HL-60 (cell line): ENCODE measurements at regions not wholly inside any gene's neighbourhood (a gene's known extent, or its start where the extent isn't known, plus 50 kb on each side); places are given as distances from the start of the nearest gene placed in this dataset.

Source experiments
- DNase-seq, 2 experiments: peaks; one replicate each; pipeline ENCODE4 v3.0.0-alpha.2; 2010 to 2020; ENCODE audit warnings: low read depth in 1 of 2, low spot score in 1 of 2
- H3K27ac ChIP-seq: fragments of 250-450 bp; sonication (Bioruptor Pico); replicated peaks from 2 replicates; pipeline ENCODE4 v1.5.1; 2020; ENCODE audit warnings: mild to moderate bottlenecking, moderate library complexity
- H3K27me3 ChIP-seq: fragments of 250-450 bp; sonication (Bioruptor Pico); 2 replicates; pipeline ENCODE4 v1.5.1; 2021; ENCODE audit warnings: mild to moderate bottlenecking, moderate library complexity; ENCODE audit not compliant: insufficient read depth, poor library complexity, severe bottlenecking
- H3K4me3 ChIP-seq: replicated peaks from 2 replicates; pipeline ENCODE4 v1.5.1; 2011; ENCODE audit warnings: mild to moderate bottlenecking, control low read depth, low read length; ENCODE audit not compliant: insufficient read depth
- CTCF ChIP-seq: IDR thresholded peaks from one replicate; pipeline ENCODE4 v1.5.1; 2011; ENCODE audit warnings: low read length, control low read depth, inconsistent platforms; ENCODE audit not compliant: insufficient read depth
- GABPA ChIP-seq: IDR thresholded peaks from 2 replicates; pipeline ENCODE4 v1.6.1; 2012; ENCODE audit warnings: low read depth
- POLR2AphosphoS5 ChIP-seq: IDR thresholded peaks from 2 replicates; pipeline ENCODE4 v1.6.1; 2012; ENCODE audit warnings: low read depth
- REST ChIP-seq: IDR thresholded peaks from 2 replicates; pipeline ENCODE4 v1.6.1; 2012; ENCODE audit warnings: low read depth; ENCODE audit not compliant: insufficient replicate concordance
- SPI1 ChIP-seq: IDR thresholded peaks from 2 replicates; pipeline ENCODE4 v1.6.1; 2012; ENCODE audit warnings: low read depth, mild to moderate bottlenecking, borderline replicate concordance

GRCh38 chr4:123556526-123556925 is 159.9 kb downstream of the SPRY1 start:
- no peak for DNase-seq
- H3K27ac ChIP-seq = no peak overlapping the region

GRCh38 chr4:123557857-123558536 is 161.4 kb downstream of the SPRY1 start:
- no peak for DNase-seq
- Histone ChIP-seq H3K27me3 (no peaks in the 10 kb centered on the region), H3K4me3 (no peak overlapping the region), H3K27ac (no peak overlapping the region)
- no peak for TF ChIP-seq CTCF
- TF ChIP-seq GABPA = no peak
- TF ChIP-seq REST = no peak
- TF ChIP-seq POLR2AphosphoS5 = no peak
- TF ChIP-seq SPI1 = no peak

More at GRCh38 chr4:123556526-123556925, 159.9 kb downstream of the SPRY1 start:
- Histone ChIP-seq H3K27me3 (no peaks in the 10 kb centered on the region), H3K4me3 (no peak overlapping the region)
- TF ChIP-seq REST = no peak
- no peak for TF ChIP-seq CTCF
- no peak for TF ChIP-seq SPI1
- TF ChIP-seq GABPA = no peak
- TF ChIP-seq POLR2AphosphoS5 = no peak

- Histone ChIP-seq H3K27ac (no peak overlapping the region), H3K27me3 (no peaks in the 10 kb centered on the region), H3K4me3 (no peak overlapping the region)
- no peak for DNase-seq
- TF ChIP-seq GABPA = no peak
- TF ChIP-seq POLR2AphosphoS5 = no peak
- no peak for TF ChIP-seq SPI1
- no peak for TF ChIP-seq CTCF
- no peak for TF ChIP-seq REST
Measured at GRCh38 chr4:123558865-123559264, 162.3 kb downstream of the SPRY1 start.
